ENCODE measurements at regions not wholly inside any gene's neighbourhood (a gene's known extent, or its start where the extent isn't known, plus 50 kb on each side); places are given as distances from the start of the nearest gene placed in this dataset.

DNA sequence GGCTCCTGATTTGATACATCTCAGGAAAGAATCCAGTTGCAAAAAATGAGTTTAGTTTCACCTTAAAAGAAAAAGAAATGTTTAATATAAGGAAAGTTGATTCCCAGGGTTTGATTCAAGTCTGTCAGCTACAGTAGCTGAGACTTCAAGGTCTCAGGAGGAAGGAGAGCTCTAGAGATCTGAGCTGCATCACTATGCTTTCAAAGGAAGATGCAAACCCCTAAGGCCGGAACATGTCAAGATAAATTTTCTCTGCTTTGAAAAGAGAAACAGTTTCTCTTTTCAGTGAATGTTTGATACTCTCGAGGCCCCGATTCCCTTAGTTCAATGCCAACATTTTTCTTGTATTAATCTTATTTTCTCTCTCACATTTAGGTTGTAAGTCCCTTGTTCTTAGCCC, 128.6 kb downstream of the RGPD3 start:
- no peaks in the 10 kb centered on the region for H3K4me1 ChIP-seq (ENCODE audit: low read length)
- no peak overlapping the region for H3K27ac ChIP-seq (ENCODE audit: low read length)
- H2AFZ ChIP-seq (ENCODE audit: low read depth, low read length), result no peak overlapping the region
- H3K4me3 ChIP-seq (ENCODE audit: low read length), result no peak overlapping the region
- TF ChIP-seq, protein P1, sequence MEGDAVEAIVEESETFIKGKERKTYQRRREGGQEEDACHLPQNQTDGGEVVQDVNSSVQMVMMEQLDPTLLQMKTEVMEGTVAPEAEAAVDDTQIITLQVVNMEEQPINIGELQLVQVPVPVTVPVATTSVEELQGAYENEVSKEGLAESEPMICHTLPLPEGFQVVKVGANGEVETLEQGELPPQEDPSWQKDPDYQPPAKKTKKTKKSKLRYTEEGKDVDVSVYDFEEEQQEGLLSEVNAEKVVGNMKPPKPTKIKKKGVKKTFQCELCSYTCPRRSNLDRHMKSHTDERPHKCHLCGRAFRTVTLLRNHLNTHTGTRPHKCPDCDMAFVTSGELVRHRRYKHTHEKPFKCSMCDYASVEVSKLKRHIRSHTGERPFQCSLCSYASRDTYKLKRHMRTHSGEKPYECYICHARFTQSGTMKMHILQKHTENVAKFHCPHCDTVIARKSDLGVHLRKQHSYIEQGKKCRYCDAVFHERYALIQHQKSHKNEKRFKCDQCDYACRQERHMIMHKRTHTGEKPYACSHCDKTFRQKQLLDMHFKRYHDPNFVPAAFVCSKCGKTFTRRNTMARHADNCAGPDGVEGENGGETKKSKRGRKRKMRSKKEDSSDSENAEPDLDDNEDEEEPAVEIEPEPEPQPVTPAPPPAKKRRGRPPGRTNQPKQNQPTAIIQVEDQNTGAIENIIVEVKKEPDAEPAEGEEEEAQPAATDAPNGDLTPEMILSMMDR (IDR thresholded peaks at IDR 0.05; ENCODE audit: low read depth, low read length), result no peak
- no peak for TF ChIP-seq EZH2phosphoT487 (IDR thresholded peaks at IDR 0.05; ENCODE audit: low read depth)
- no peaks in the 10 kb centered on the region; the same call in 1 of the 2 replicates for H3K27me3 ChIP-seq (ENCODE audit: low read depth, low read length)
- no peaks in the 10 kb centered on the region for H3K79me2 ChIP-seq (ENCODE audit: low read length)
- no peaks in the 10 kb centered on the region for H4K20me1 ChIP-seq (ENCODE audit: insufficient read depth, low read length)
- no peaks in the 10 kb centered on the region for H3K9me3 ChIP-seq (ENCODE audit: insufficient read depth, low read length)
- H3K36me3 ChIP-seq (replicated peaks; ENCODE audit: low read depth, low read length), result no peaks in the 10 kb centered on the region
- H3K9ac ChIP-seq (ENCODE audit: low read length), result no peak overlapping the region
- H3K4me2 ChIP-seq (ENCODE audit: low read length), result no peak overlapping the region

DNA sequence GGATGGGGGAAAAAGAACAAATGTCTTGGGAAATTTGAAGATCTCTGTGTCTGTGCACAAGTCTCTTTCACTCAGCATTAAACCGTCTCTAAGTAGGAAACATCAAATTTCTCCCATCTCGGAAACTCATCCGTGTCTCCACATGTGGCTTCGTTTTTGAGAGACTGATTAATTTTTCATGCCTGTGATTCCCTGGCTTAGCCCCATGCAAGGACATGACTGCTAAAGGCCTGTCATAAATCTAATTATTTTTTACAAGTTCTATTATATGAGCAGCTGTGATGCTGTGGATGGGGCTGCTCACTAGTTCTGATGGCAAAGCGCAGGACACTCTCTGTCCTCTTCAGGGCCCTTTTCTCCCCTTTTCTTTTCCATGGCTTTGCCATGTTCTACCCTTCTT, 129.1 kb downstream of the RGPD3 start:
- Histone ChIP-seq H3K36me3 (replicated peaks; ENCODE audit: low read depth, low read length) (no peaks in the 10 kb centered on the region), H3K4me1 (ENCODE audit: low read length) (no peaks in the 10 kb centered on the region), H3K4me3 (ENCODE audit: low read length) (no peak overlapping the region), H3K4me2 (ENCODE audit: low read length) (no peak overlapping the region), H2AFZ (ENCODE audit: low read depth, low read length) (no peak overlapping the region), H4K20me1 (ENCODE audit: insufficient read depth, low read length) (no peaks in the 10 kb centered on the region), H3K27me3 (ENCODE audit: low read depth, low read length) (no peaks in the 10 kb centered on the region; the same call in 1 of the 2 replicates), H3K79me2 (ENCODE audit: low read length) (no peaks in the 10 kb centered on the region), H3K27ac (ENCODE audit: low read length) (no peak overlapping the region), H3K9me3 (ENCODE audit: insufficient read depth, low read length) (no peaks in the 10 kb centered on the region), H3K9ac (ENCODE audit: low read length) (no peak overlapping the region)
- TF ChIP-seq, protein P1 (IDR thresholded peaks at IDR 0.05; ENCODE audit: low read depth, low read length), result no peak
- no peak for TF ChIP-seq EZH2phosphoT487 (IDR thresholded peaks at IDR 0.05; ENCODE audit: low read depth)

DNA sequence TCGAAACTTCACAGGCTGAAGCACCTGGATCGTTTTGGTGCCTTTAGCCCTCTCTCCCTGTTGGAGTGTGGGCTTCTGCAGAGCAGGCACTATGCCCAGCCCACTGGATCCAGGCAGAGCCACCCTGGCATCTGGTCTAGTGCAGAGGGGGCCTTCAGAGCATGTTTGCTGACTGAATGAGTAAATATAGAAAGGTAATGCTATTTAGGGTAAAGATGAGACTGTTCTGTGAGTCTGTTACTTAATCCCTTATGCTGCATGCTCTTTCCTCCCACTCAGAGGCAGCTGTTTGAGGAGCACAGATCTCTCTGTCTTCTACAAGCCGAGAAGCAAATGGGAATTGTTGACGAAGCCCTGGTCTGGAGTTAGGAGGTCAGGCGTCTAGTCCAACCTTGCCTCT, 130.2 kb downstream of the RGPD3 start:
- Histone ChIP-seq H3K4me2 (ENCODE audit: low read length) (no peak overlapping the region), H3K36me3 (replicated peaks; ENCODE audit: low read depth, low read length) (no peaks in the 10 kb centered on the region), H3K4me3 (ENCODE audit: low read length) (no peak overlapping the region), H3K79me2 (ENCODE audit: low read length) (no peaks in the 10 kb centered on the region), H4K20me1 (ENCODE audit: insufficient read depth, low read length) (no peaks in the 10 kb centered on the region), H3K4me1 (ENCODE audit: low read length) (no peaks in the 10 kb centered on the region), H3K27me3 (ENCODE audit: low read depth, low read length) (no peaks in the 10 kb centered on the region; the same call in 1 of the 2 replicates), H3K9ac (ENCODE audit: low read length) (no peak overlapping the region), H3K9me3 (ENCODE audit: insufficient read depth, low read length) (no peaks in the 10 kb centered on the region), H2AFZ (ENCODE audit: low read depth, low read length) (no peak overlapping the region), H3K27ac (ENCODE audit: low read length) (no peak overlapping the region)
- no peak for TF ChIP-seq EZH2phosphoT487 (IDR thresholded peaks at IDR 0.05; ENCODE audit: low read depth)
- TF ChIP-seq, protein P1 (IDR thresholded peaks at IDR 0.05; ENCODE audit: low read depth, low read length), result no peak

DNA sequence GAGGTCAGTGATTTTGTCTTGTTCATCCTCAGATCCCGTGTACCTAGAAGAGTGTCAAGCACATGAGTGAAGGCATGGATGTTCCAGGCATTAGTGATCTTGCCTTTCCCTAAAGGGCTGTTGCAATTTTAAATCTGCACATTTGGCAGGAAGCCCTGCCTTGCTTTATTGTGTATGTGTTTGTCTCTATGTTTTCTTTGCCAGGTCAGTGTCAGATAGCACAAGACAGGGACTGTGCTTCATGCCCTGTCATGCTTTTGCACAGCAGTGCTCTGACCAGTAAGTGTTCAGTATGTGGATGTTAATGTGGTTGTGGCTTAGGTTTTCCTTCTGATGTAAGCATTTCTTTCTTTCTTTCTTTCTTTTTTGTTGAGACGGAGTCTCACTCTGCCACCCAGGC, 131.5 kb downstream of the RGPD3 start:
- H4K20me1 ChIP-seq (ENCODE audit: insufficient read depth, low read length), result no peaks in the 10 kb centered on the region
- no peaks in the 10 kb centered on the region for H3K4me1 ChIP-seq (ENCODE audit: low read length)
- no peaks in the 10 kb centered on the region for H3K36me3 ChIP-seq (replicated peaks; ENCODE audit: low read depth, low read length)
- TF ChIP-seq, protein P1 (IDR thresholded peaks at IDR 0.05; ENCODE audit: low read depth, low read length), result no peak
- no peak for TF ChIP-seq EZH2phosphoT487 (IDR thresholded peaks at IDR 0.05; ENCODE audit: low read depth)
- H3K27me3 ChIP-seq (ENCODE audit: low read depth, low read length), result no peaks in the 10 kb centered on the region; the same call in 1 of the 2 replicates
- no peaks in the 10 kb centered on the region for H3K9me3 ChIP-seq (ENCODE audit: insufficient read depth, low read length)
- no peak overlapping the region for H3K4me2 ChIP-seq (ENCODE audit: low read length)
- H3K4me3 ChIP-seq (ENCODE audit: low read length), result no peak overlapping the region
- no peak overlapping the region for H3K27ac ChIP-seq (ENCODE audit: low read length)
- H2AFZ ChIP-seq (ENCODE audit: low read depth, low read length), result no peak overlapping the region
- no peaks in the 10 kb centered on the region for H3K79me2 ChIP-seq (ENCODE audit: low read length)
- H3K9ac ChIP-seq (ENCODE audit: low read length), result no peak overlapping the region
